Esophagus muscularis mucosa (tissue), 3 donors: ENCODE measurements at regions not wholly inside any gene's neighbourhood (a gene's known extent, or its start where the extent isn't known, plus 50 kb on each side); places are given as distances from the start of the nearest gene placed in this dataset.

Experiments
- CTCF ChIP-seq, 3 experiments: fragments of 200-600 bp in 2 of 3; fragments of 450-650 bp in 1 of 3; sonication (generic) in 2 of 3; IDR thresholded peaks; one replicate each; pipeline ENCODE4 v1.5.1; 2017 to 2019; ENCODE audit warnings: antibody characterized with exemption in 3 of 3, mild to moderate bottlenecking in 2 of 3, moderate library complexity in 1 of 3
- POLR2A ChIP-seq: fragments of 450-650 bp; IDR thresholded peaks from one replicate; pipeline ENCODE4 v1.6.1; 2017; ENCODE audit warnings: antibody characterized with exemption, moderate library complexity, mild to moderate bottlenecking, low read depth

GRCh38 chr20:23237201-23237600, 113.4 kb upstream of the NXT1 start:
- no peak for TF ChIP-seq CTCF (IDR thresholded peaks at IDR 0.05)
- no peak for TF ChIP-seq POLR2A
